Prostate gland (tissue), 2 donors: ENCODE measurements at regions not wholly inside any gene's neighbourhood (a gene's known extent, or its start where the extent isn't known, plus 50 kb on each side); places are given as distances from the start of the nearest gene placed in this dataset.

Experiments used
- DNase-seq: peaks from one replicate; pipeline ENCODE4 v3.0.0-alpha.2; 2019; ENCODE audit warnings: low spot score
- H3K27ac ChIP-seq, 2 donors: fragments of 200-600 bp; sonication (generic); 2 replicates each; pipeline ENCODE4 v1.5.1; 2017 to 2019
- H3K27me3 ChIP-seq: fragments of 200-600 bp; sonication (generic); replicated peaks from 2 replicates; pipeline ENCODE4 v1.5.1; 2019; ENCODE audit not compliant: insufficient read depth
- H3K36me3 ChIP-seq, 2 donors: fragments of 200-600 bp; sonication (generic); 1 replicate in 1 of 2; 2 replicates in 1 of 2; pipeline versions ENCODE4 v1.5.1 to v1.8.1; 2017 to 2019
- H3K4me1 ChIP-seq: fragments of 200-600 bp; sonication (generic); replicated peaks from 2 replicates; pipeline ENCODE4 v1.5.1; 2019
- H3K4me3 ChIP-seq, 2 donors: fragments of 200-600 bp; sonication (generic); 2 replicates each; pipeline ENCODE4 v1.5.1; 2017 to 2019
- H3K9me3 ChIP-seq: fragments of 200-600 bp; sonication (generic); 2 replicates; pipeline ENCODE4 v1.5.1; 2017
- CTCF ChIP-seq, 4 experiments: fragments of 200-600 bp in 2 of 4; fragments of 450-650 bp in 2 of 4; sonication (generic) in 2 of 4; IDR thresholded peaks; 1 replicate in 3 of 4; 2 replicates in 1 of 4; pipeline ENCODE4 v1.5.1; 2016 to 2019; ENCODE audit warnings: antibody characterized with exemption in 4 of 4, mild to moderate bottlenecking in 2 of 4, moderate library complexity in 2 of 4
- POLR2A ChIP-seq: fragments of 450-650 bp; IDR thresholded peaks from one replicate; pipeline ENCODE4 v1.6.1; 2016; ENCODE audit warnings: antibody characterized with exemption, mild to moderate bottlenecking
- POLR2AphosphoS5 ChIP-seq: sonication (generic); formaldehyde crosslinking; IDR thresholded peaks from one replicate; pipeline ENCODE4 v1.6.1; 2017; ENCODE audit warnings: antibody characterized with exemption
- WGBS: methylation state at CpG from one replicate; pipeline ENCODE4 v1.1.5; 2018; 5-methylcytosine and 5-hydroxymethylcytosine counted together
- intact Hi-C: fragments of 100-400 bp; cut with DNase I; formaldehyde crosslinking; loops from one replicate; pipeline ENCODE4 v1.14.2; 2022

- intact Hi-C loops, result loop anchor here (10.0 kb wide), 1 partner anchor 382 kb away; no protein-coding TSS in a partner anchor
- peak; percentile 53 for DNase-seq
- H3K27ac ChIP-seq, result peak overlapping the region; percentile 64 to 79
- no peak overlapping the region for H3K4me3 ChIP-seq
- H3K36me3 ChIP-seq, result no peaks in the 10 kb centered on the region
- 22% methylated on average over 11 of the region's 11 CpGs for WGBS
- H3K4me1 ChIP-seq, result peaks cover 14% of the 10 kb centered on the region
- H3K9me3 ChIP-seq, result no peaks in the 10 kb centered on the region
- H3K27me3 ChIP-seq, result no peaks in the 10 kb centered on the region
- TF ChIP-seq POLR2AphosphoS5, result peak; percentile 65
- no peak for TF ChIP-seq POLR2A
Observed at GRCh38 chr10:78802866-78803265, 265.9 kb upstream of the ZMIZ1 start.

- H3K4me3 ChIP-seq, result no peak overlapping the region
- TF ChIP-seq CTCF (IDR thresholded peaks at IDR 0.05), result no peak
- TF ChIP-seq POLR2A, result no peak
- TF ChIP-seq POLR2AphosphoS5, result no peak
- intact Hi-C loops, result loop anchor here (2.0 to 10.0 kb wide), 2 partner anchors 169 to 381 kb away; no protein-coding TSS in a partner anchor
- H3K36me3 ChIP-seq, result no peaks in the 10 kb centered on the region
- no peaks in the 10 kb centered on the region for H3K27me3 ChIP-seq
- no peaks in the 10 kb centered on the region for H3K9me3 ChIP-seq
- peaks cover 14% of the 10 kb centered on the region for H3K4me1 ChIP-seq
- no peak for DNase-seq
- 91% methylated on average over 8 of the region's 8 CpGs for WGBS
- peak overlapping the region; percentile 64 to 79 for H3K27ac ChIP-seq
Observed at GRCh38 chr10:78803710-78804109, 265.1 kb upstream of the ZMIZ1 start.

- Histone ChIP-seq H3K4me3 (no peak overlapping the region), H3K4me1 (peaks cover 14% of the 10 kb centered on the region), H3K27me3 (no peaks in the 10 kb centered on the region), H3K9me3 (no peaks in the 10 kb centered on the region), H3K27ac (peak overlapping the region; percentile 64 to 79), H3K36me3 (no peaks in the 10 kb centered on the region)
- peak; percentile 15 for DNase-seq
- 58% methylated on average over 6 of the region's 7 CpGs for WGBS
- intact Hi-C loops, result loop anchor here (2.0 to 10.0 kb wide), 2 partner anchors 168 to 380 kb away; no protein-coding TSS in a partner anchor
- TF ChIP-seq POLR2A, result no peak
- TF ChIP-seq CTCF (IDR thresholded peaks at IDR 0.05), result no peak
Observed at GRCh38 chr10:78804411-78805032, 264.2 kb upstream of the ZMIZ1 start.

GRCh38 chr10:78805176-78805575 is 263.6 kb upstream of the ZMIZ1 start:
- peak overlapping the region; percentile 64 to 79 for H3K27ac ChIP-seq
- intact Hi-C loops, result loop anchor here (2.0 to 10.0 kb wide), 2 partner anchors 168 to 380 kb away; no protein-coding TSS in a partner anchor
- H3K9me3 ChIP-seq, result no peaks in the 10 kb centered on the region
- TF ChIP-seq POLR2A (no peak), CTCF (IDR thresholded peaks at IDR 0.05) (no peak), POLR2AphosphoS5 (peak; percentile 99)
- H3K36me3 ChIP-seq, result no peaks in the 10 kb centered on the region
- H3K4me3 ChIP-seq, result no peak overlapping the region
- WGBS, result 8% methylated on average over 6 of the region's 6 CpGs
- peak; percentile 84 for DNase-seq
- H3K27me3 ChIP-seq, result no peaks in the 10 kb centered on the region
- H3K4me1 ChIP-seq, result peaks cover 14% of the 10 kb centered on the region

- Histone ChIP-seq H3K4me1 (peaks cover 14% of the 10 kb centered on the region), H3K4me3 (no peak overlapping the region), H3K9me3 (no peaks in the 10 kb centered on the region), H3K27ac (peak overlapping the region in 1 of 2 donors; percentile 5), H3K27me3 (no peaks in the 10 kb centered on the region), H3K36me3 (no peaks in the 10 kb centered on the region)
- WGBS, result 86% methylated on average over 2 of the region's 2 CpGs
- intact Hi-C loops, result loop anchor here (10.0 kb wide), 1 partner anchor 378 kb away; no protein-coding TSS in a partner anchor
- DNase-seq, result no peak
- TF ChIP-seq POLR2A (no peak), CTCF (IDR thresholded peaks at IDR 0.05) (no peak), POLR2AphosphoS5 (no peak)
Observed at GRCh38 chr10:78806681-78807221, 262.0 kb upstream of the ZMIZ1 start.
